Hepatocyte (in vitro differentiated cells): ENCODE measurements at regions not wholly inside any gene's neighbourhood (a gene's known extent, or its start where the extent isn't known, plus 50 kb on each side); places are given as distances from the start of the nearest gene placed in this dataset.

Source experiments
- DNase-seq: peaks from one replicate; pipeline ENCODE4 v3.0.0-alpha.2; 2016; ENCODE audit warnings: low spot score
- H2AFZ ChIP-seq: fragments of 200-600 bp; sonication (generic); 2 replicates; pipeline ENCODE4 v1.6.0; 2016; ENCODE audit warnings: antibody characterized with exemption, mild to moderate bottlenecking
- H3K27ac ChIP-seq: fragments of 200-600 bp; sonication (generic); 2 replicates; pipeline ENCODE4 v1.5.1; 2016; ENCODE audit warnings: mild to moderate bottlenecking
- H3K27me3 ChIP-seq: fragments of 200-600 bp; sonication (generic); 2 replicates; pipeline ENCODE4 v1.6.1; 2016
- H3K36me3 ChIP-seq: fragments of 200-600 bp; sonication (generic); replicated peaks from 2 replicates; pipeline ENCODE4 v1.5.1; 2016; ENCODE audit warnings: low read depth; ENCODE audit not compliant: insufficient read depth
- H3K4me1 ChIP-seq: fragments of 200-600 bp; sonication (generic); 2 replicates; pipeline ENCODE4 v1.5.1; 2016; ENCODE audit warnings: mild to moderate bottlenecking, moderate library complexity; ENCODE audit not compliant: insufficient read depth
- H3K4me2 ChIP-seq: fragments of 200-600 bp; sonication (generic); 2 replicates; pipeline ENCODE4 v1.6.0; 2016
- H3K4me3 ChIP-seq: fragments of 200-600 bp; sonication (generic); 2 replicates; pipeline ENCODE4 v1.5.1; 2016; ENCODE audit warnings: mild to moderate bottlenecking
- H3K79me2 ChIP-seq: fragments of 200-600 bp; sonication (generic); 2 replicates; pipeline ENCODE4 v1.6.0; 2017; ENCODE audit warnings: mild to moderate bottlenecking
- H3K9me2 ChIP-seq: fragments of 200-600 bp; sonication (generic); replicated peaks from 2 replicates; pipeline ENCODE4 v1.6.0; 2017; ENCODE audit warnings: mild to moderate bottlenecking; ENCODE audit not compliant: insufficient read depth
- H3K9me3 ChIP-seq: fragments of 200-600 bp; sonication (generic); 2 replicates; pipeline ENCODE4 v1.5.1; 2016; ENCODE audit warnings: low read depth, mild to moderate bottlenecking
- H4K20me1 ChIP-seq: fragments of 200-600 bp; sonication (generic); 2 replicates; pipeline ENCODE4 v1.6.0; 2016; ENCODE audit warnings: mild to moderate bottlenecking; ENCODE audit not compliant: insufficient read depth, poor library complexity, severe bottlenecking
- EZH2 ChIP-seq: fragments of 200-600 bp; sonication (generic); IDR thresholded peaks from 2 replicates; pipeline ENCODE4 v1.6.1; 2016; ENCODE audit warnings: antibody characterized with exemption, mild to moderate bottlenecking, borderline replicate concordance
- EZH2phosphoT487 ChIP-seq: fragments of 200-600 bp; sonication (generic); IDR thresholded peaks from one replicate; pipeline ENCODE4 v1.6.1; 2018; ENCODE audit warnings: antibody characterized with exemption, mild to moderate bottlenecking, low read depth, moderate library complexity; ENCODE audit not compliant: unreplicated experiment, severe bottlenecking
- WGBS: methylation state at CpG from one replicate; pipeline ENCODE4 v1.1.6; 2016; ENCODE audit warnings: low lambda C conversion rate; ENCODE audit errors: missing lambda C conversion rate; 5-methylcytosine and 5-hydroxymethylcytosine counted together
- TF ChIP-seq, protein P1 (sequence below): fragments of 200-600 bp; sonication (generic); IDR thresholded peaks from 2 replicates; pipeline ENCODE4 v1.5.1; 2016; ENCODE audit warnings: antibody characterized with exemption, mild to moderate bottlenecking; ENCODE audit not compliant: poor library complexity

DNA sequence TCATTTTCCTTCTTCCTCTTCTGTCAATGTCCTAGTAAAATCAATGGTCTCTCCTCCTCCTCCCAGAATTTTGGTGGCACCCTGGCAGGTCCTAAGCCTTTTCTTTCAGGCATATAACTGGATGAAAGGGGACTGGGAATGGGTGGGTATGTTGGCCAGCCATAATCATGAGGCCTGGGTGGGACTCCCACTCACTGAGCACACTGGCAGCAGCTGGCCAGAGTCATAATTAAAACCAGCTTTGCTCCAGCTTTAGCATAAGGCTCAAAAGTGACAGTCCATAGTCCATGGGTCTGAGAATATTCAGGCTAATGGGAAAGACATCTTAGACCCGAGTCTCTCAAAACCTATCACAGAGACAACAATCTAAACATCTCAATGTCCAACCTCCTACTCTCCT lies 190.0 kb upstream of the BTBD3 start:
- no peak overlapping the region for H3K4me3 ChIP-seq
- H3K9me2 ChIP-seq: no peaks in the 10 kb centered on the region
- H2AFZ ChIP-seq: no peak overlapping the region
- H4K20me1 ChIP-seq: no peaks in the 10 kb centered on the region
- no peak overlapping the region for H3K4me2 ChIP-seq
- no peaks in the 10 kb centered on the region for H3K27me3 ChIP-seq
- no peaks in the 10 kb centered on the region for H3K9me3 ChIP-seq
- no peaks in the 10 kb centered on the region for H3K4me1 ChIP-seq
- 68% methylated on average over 1 of the region's 1 CpG for WGBS
- H3K27ac ChIP-seq: no peak overlapping the region
- DNase-seq: no peak
- H3K36me3 ChIP-seq: no peaks in the 10 kb centered on the region
- TF ChIP-seq, protein P1, sequence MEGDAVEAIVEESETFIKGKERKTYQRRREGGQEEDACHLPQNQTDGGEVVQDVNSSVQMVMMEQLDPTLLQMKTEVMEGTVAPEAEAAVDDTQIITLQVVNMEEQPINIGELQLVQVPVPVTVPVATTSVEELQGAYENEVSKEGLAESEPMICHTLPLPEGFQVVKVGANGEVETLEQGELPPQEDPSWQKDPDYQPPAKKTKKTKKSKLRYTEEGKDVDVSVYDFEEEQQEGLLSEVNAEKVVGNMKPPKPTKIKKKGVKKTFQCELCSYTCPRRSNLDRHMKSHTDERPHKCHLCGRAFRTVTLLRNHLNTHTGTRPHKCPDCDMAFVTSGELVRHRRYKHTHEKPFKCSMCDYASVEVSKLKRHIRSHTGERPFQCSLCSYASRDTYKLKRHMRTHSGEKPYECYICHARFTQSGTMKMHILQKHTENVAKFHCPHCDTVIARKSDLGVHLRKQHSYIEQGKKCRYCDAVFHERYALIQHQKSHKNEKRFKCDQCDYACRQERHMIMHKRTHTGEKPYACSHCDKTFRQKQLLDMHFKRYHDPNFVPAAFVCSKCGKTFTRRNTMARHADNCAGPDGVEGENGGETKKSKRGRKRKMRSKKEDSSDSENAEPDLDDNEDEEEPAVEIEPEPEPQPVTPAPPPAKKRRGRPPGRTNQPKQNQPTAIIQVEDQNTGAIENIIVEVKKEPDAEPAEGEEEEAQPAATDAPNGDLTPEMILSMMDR: no peak
- TF ChIP-seq EZH2phosphoT487 (no peak), EZH2 (no peak)
- H3K79me2 ChIP-seq: no peaks in the 10 kb centered on the region

DNA sequence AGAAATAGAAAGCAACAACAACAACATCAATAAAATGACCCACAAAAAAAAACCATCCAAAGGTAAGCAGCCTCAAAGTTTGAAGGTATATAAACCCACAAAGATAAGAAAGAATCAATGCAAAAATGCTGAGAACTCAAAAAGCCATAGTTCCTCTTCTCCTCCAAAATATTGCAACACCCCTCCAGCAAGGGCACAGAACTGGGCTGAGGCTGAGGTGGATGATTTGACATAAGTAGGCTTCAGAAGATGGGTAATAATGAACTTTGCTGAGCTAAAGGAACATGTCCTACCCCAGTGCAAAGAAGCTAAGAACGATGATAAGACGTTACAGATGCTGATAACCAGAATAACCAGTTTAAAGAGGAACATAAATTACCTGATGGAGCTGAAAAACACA lies 188.8 kb upstream of the BTBD3 start:
- whole genome bisulfite sequencing: 65% methylated on average over 2 of the region's 2 CpGs

GRCh38 chr20:11729806-11730205 lies 187.9 kb upstream of the BTBD3 start:
- no peak overlapping the region for H2AFZ ChIP-seq
- no peaks in the 10 kb centered on the region for H4K20me1 ChIP-seq
- no peak overlapping the region for H3K27ac ChIP-seq
- H3K79me2 ChIP-seq: no peaks in the 10 kb centered on the region
- H3K4me1 ChIP-seq: no peaks in the 10 kb centered on the region
- H3K4me2 ChIP-seq: no peak overlapping the region
- WGBS: 94% methylated on average over 1 of the region's 1 CpG
- no peaks in the 10 kb centered on the region for H3K36me3 ChIP-seq
- no peaks in the 10 kb centered on the region for H3K27me3 ChIP-seq
- TF ChIP-seq EZH2phosphoT487: no peak
- TF ChIP-seq, protein P1: no peak
- no peak for TF ChIP-seq EZH2
- peaks cover 3% of the 10 kb centered on the region for H3K9me3 ChIP-seq
- DNase-seq: no peak
- H3K4me3 ChIP-seq: no peak overlapping the region
- H3K9me2 ChIP-seq: no peaks in the 10 kb centered on the region

More for the DNA sequence above, 188.8 kb upstream of the BTBD3 start:
- no peaks in the 10 kb centered on the region for H3K36me3 ChIP-seq
- H3K9me2 ChIP-seq: no peaks in the 10 kb centered on the region
- H2AFZ ChIP-seq: no peak overlapping the region
- TF ChIP-seq, protein P1: no peak
- TF ChIP-seq EZH2phosphoT487: no peak
- no peak for TF ChIP-seq EZH2
- no peaks in the 10 kb centered on the region for H3K4me1 ChIP-seq
- no peaks in the 10 kb centered on the region for H3K79me2 ChIP-seq
- no peak overlapping the region for H3K27ac ChIP-seq
- no peak overlapping the region for H3K4me2 ChIP-seq
- H3K27me3 ChIP-seq: no peaks in the 10 kb centered on the region
- H4K20me1 ChIP-seq: no peaks in the 10 kb centered on the region
- peaks cover 3% of the 10 kb centered on the region for H3K9me3 ChIP-seq
- DNase-seq: no peak
- no peak overlapping the region for H3K4me3 ChIP-seq

GRCh38 chr20:11734431-11734830 lies 183.3 kb upstream of the BTBD3 start:
- Histone ChIP-seq H3K4me2 (no peak overlapping the region), H3K36me3 (no peaks in the 10 kb centered on the region), H2AFZ (no peak overlapping the region), H3K9me3 (peaks cover 3% of the 10 kb centered on the region), H4K20me1 (no peaks in the 10 kb centered on the region), H3K4me1 (no peaks in the 10 kb centered on the region), H3K27me3 (no peaks in the 10 kb centered on the region), H3K9me2 (no peaks in the 10 kb centered on the region), H3K79me2 (no peaks in the 10 kb centered on the region), H3K27ac (no peak overlapping the region), H3K4me3 (no peak overlapping the region)
- WGBS: 79% methylated on average over 1 of the region's 1 CpG
- no peak for TF ChIP-seq EZH2phosphoT487
- TF ChIP-seq EZH2: no peak
- TF ChIP-seq, protein P1: no peak
- DNase-seq: no peak
